Fibroblast of lung (primary cell): ENCODE measurements at regions not wholly inside any gene's neighbourhood (a gene's known extent, or its start where the extent isn't known, plus 50 kb on each side); places are given as distances from the start of the nearest gene placed in this dataset.
"Not testable (repeated sequence)": the region's sequence is repeated elsewhere in the genome, so short reads cannot be mapped to it uniquely, and the experiment has no call there.

Experiments
- DNase-seq, 2 donors: peaks; one replicate each; pipeline versions ENCODE4 v3.0.0 to v3.0.0-alpha.2; 2010; ENCODE audit warnings: low read depth in 2 of 2
- H2AFZ ChIP-seq: 2 replicates; pipeline ENCODE4 v1.5.1; 2012; ENCODE audit warnings: low read length, control low read depth, inconsistent platforms
- H3K27ac ChIP-seq: 2 replicates; pipeline ENCODE4 v1.5.1; 2011; ENCODE audit warnings: low read length, control low read depth; ENCODE audit not compliant: insufficient read depth
- H3K27me3 ChIP-seq: 2 replicates; pipeline ENCODE4 v1.5.1; 2011; ENCODE audit warnings: mild to moderate bottlenecking, low read length; ENCODE audit not compliant: control insufficient read depth, insufficient read depth
- H3K36me3 ChIP-seq: 2 replicates; pipeline ENCODE4 v1.5.1; 2011; ENCODE audit warnings: low read length; ENCODE audit not compliant: control insufficient read depth, insufficient read depth
- H3K4me1 ChIP-seq: 2 replicates; pipeline ENCODE4 v1.5.1; 2011; ENCODE audit warnings: low read length; ENCODE audit not compliant: control insufficient read depth, insufficient read depth; ENCODE audit errors: extremely low read depth
- H3K4me2 ChIP-seq: 2 replicates; pipeline ENCODE4 v1.5.1; 2011; ENCODE audit warnings: low read length, control low read depth; ENCODE audit not compliant: insufficient read depth; ENCODE audit errors: extremely low read depth
- H3K4me3 ChIP-seq, 4 experiments: fragments of 200-600 bp in 1 of 4; sonication (generic) in 1 of 4; replicated peaks in 1 of 4; 2 replicates each; pipeline ENCODE4 v1.5.1; 2011 to 2016; ENCODE audit warnings: low read length in 4 of 4, low read depth in 3 of 4, mild to moderate bottlenecking in 3 of 4, control low read depth in 2 of 4, inconsistent platforms in 1 of 4, mixed read lengths in 1 of 4; ENCODE audit not compliant: insufficient read depth in 1 of 4; ENCODE audit errors: control extremely low read depth in 1 of 4
- H3K79me2 ChIP-seq: 2 replicates; pipeline ENCODE4 v1.5.1; 2012; ENCODE audit warnings: mild to moderate bottlenecking, low read length, inconsistent platforms; ENCODE audit not compliant: control insufficient read depth, insufficient read depth
- H3K9ac ChIP-seq: 2 replicates; pipeline ENCODE4 v1.5.1; 2011; ENCODE audit warnings: mild to moderate bottlenecking, low read length, control low read depth; ENCODE audit not compliant: insufficient read depth
- H3K9me3 ChIP-seq: 2 replicates; pipeline ENCODE4 v1.5.1; 2012; ENCODE audit warnings: low read depth, low read length; ENCODE audit not compliant: control insufficient read depth, insufficient read depth
- H4K20me1 ChIP-seq: 2 replicates; pipeline ENCODE4 v1.5.1; 2011; ENCODE audit warnings: low read length; ENCODE audit not compliant: control insufficient read depth, insufficient read depth; ENCODE audit errors: extremely low read depth
- CTCF ChIP-seq, 2 donors: IDR thresholded peaks in 1 of 2; conservative IDR thresholded peaks in 1 of 2; 1 replicate in 1 of 2; 2 replicates in 1 of 2; pipeline ENCODE4 v1.5.1; 2011 to 2012; ENCODE audit warnings: low read length in 2 of 2, control low read depth in 1 of 2, inconsistent platforms in 1 of 2, low read depth in 1 of 2, mild to moderate bottlenecking in 1 of 2
- EZH2 ChIP-seq: IDR thresholded peaks from 2 replicates; pipeline ENCODE4 v1.5.1; 2012; ENCODE audit warnings: low read length, control low read depth, mild to moderate bottlenecking; ENCODE audit errors: missing control alignments

- TF ChIP-seq CTCF (conservative IDR thresholded peaks at IDR 0.05 in 1 of 2, IDR thresholded peaks at IDR 0.05 in 1 of 2; ENCODE audit: low read depth in 1 of 2, low read length in 2 of 2) (no peak), EZH2 (no peak)
- Histone ChIP-seq H3K9me3 (no peaks in the 10 kb centered on the region), H3K9ac (no peak overlapping the region), H3K79me2 (no peaks in the 10 kb centered on the region), H3K4me1 (no peaks in the 10 kb centered on the region), H3K4me2 (no peak overlapping the region), H4K20me1 (no peaks in the 10 kb centered on the region), H3K27me3 (no peaks in the 10 kb centered on the region), H3K4me3 (no peak overlapping the region), H3K36me3 (no peaks in the 10 kb centered on the region), H3K27ac (no peak overlapping the region), H2AFZ (no peak overlapping the region)
- no peak for DNase-seq
Measured at GRCh38 chr4:83959160-83959559, 423.3 kb downstream of the GPAT3 start.

GRCh38 chr4:83947830-83948193 is 411.9 kb downstream of the GPAT3 start:
- no peaks in the 10 kb centered on the region for H3K79me2 ChIP-seq
- no peak for DNase-seq
- H3K4me1 ChIP-seq: no peaks in the 10 kb centered on the region
- TF ChIP-seq EZH2 (no peak), CTCF (conservative IDR thresholded peaks at IDR 0.05 in 1 of 2, IDR thresholded peaks at IDR 0.05 in 1 of 2; ENCODE audit: low read depth in 1 of 2, low read length in 2 of 2) (no peak)
- no peaks in the 10 kb centered on the region for H3K27me3 ChIP-seq
- no peak overlapping the region for H3K27ac ChIP-seq
- H3K4me3 ChIP-seq: no peak overlapping the region
- no peaks in the 10 kb centered on the region for H4K20me1 ChIP-seq
- H3K4me2 ChIP-seq: no peak overlapping the region
- H3K9ac ChIP-seq: no peak overlapping the region
- H3K9me3 ChIP-seq: no peaks in the 10 kb centered on the region
- H3K36me3 ChIP-seq: no peaks in the 10 kb centered on the region
- no peak overlapping the region for H2AFZ ChIP-seq

- no peak for DNase-seq
- Histone ChIP-seq H3K36me3 (no peaks in the 10 kb centered on the region), H3K4me2 (no peak overlapping the region), H3K79me2 (no peaks in the 10 kb centered on the region), H3K4me1 (no peaks in the 10 kb centered on the region), H3K4me3 (no peak overlapping the region), H3K9me3 (no peaks in the 10 kb centered on the region), H4K20me1 (no peaks in the 10 kb centered on the region), H3K27me3 (no peaks in the 10 kb centered on the region), H3K9ac (no peak overlapping the region), H3K27ac (no peak overlapping the region), H2AFZ (no peak overlapping the region)
- no peak for TF ChIP-seq EZH2
- no peak for TF ChIP-seq CTCF (conservative IDR thresholded peaks at IDR 0.05 in 1 of 2, IDR thresholded peaks at IDR 0.05 in 1 of 2; ENCODE audit: low read depth in 1 of 2, low read length in 2 of 2)
Measured at GRCh38 chr4:83947125-83947829, 411.4 kb downstream of the GPAT3 start.

GRCh38 chr4:83943691-83944090 is 407.8 kb downstream of the GPAT3 start:
- not testable (repeated sequence) for H3K4me1 ChIP-seq, H3K79me2 ChIP-seq, H3K27ac ChIP-seq, H3K4me2 ChIP-seq, H3K9me3 ChIP-seq, H3K9ac ChIP-seq, H2AFZ ChIP-seq, H4K20me1 ChIP-seq, H3K27me3 ChIP-seq, H3K36me3 ChIP-seq, DNase-seq, H3K4me3 ChIP-seq
